HepG2 (cell line): ENCODE measurements at regions not wholly inside any gene's neighbourhood (a gene's known extent, or its start where the extent isn't known, plus 50 kb on each side); places are given as distances from the start of the nearest gene placed in this dataset.

Experiments
- CTCF ChIP-seq: sonication (generic); formaldehyde crosslinking; IDR thresholded peaks from 2 replicates; pipeline ENCODE4 v1.5.0; 2020; ENCODE audit warnings: mild to moderate bottlenecking, missing genetic modification reagents, moderate library complexity
- SATB2 ChIP-seq: sonication (generic); formaldehyde crosslinking; IDR thresholded peaks from 2 replicates; pipeline ENCODE4 v1.5.0; 2020; ENCODE audit warnings: missing genetic modification reagents
- ZBTB33 ChIP-seq: sonication (generic); formaldehyde crosslinking; IDR thresholded peaks from 2 replicates; pipeline ENCODE4 v1.4.0; 2020; ENCODE audit warnings: missing genetic modification reagents

GRCh38 chr5:3119435-3119834, 368.0 kb upstream of the IRX2 start:
- TF ChIP-seq CTCF (CRISPR knock-in tag) (no peak), ZBTB33 (CRISPR knock-in tag) (no peak), SATB2 (CRISPR knock-in tag) (no peak)
